ENCODE measurements at regions not wholly inside any gene's neighbourhood (a gene's known extent, or its start where the extent isn't known, plus 50 kb on each side); places are given as distances from the start of the nearest gene placed in this dataset.

GRCh38 chr6:208364-208763 lies 83.9 kb upstream of the DUSP22 start:
- no peak for DNase-seq (ENCODE audit: extremely low read depth, low read depth)

GRCh38 chr6:208938-209337 lies 83.3 kb upstream of the DUSP22 start:
- no peak for DNase-seq (ENCODE audit: extremely low read depth, low read depth)

- no peak for DNase-seq (ENCODE audit: extremely low read depth, low read depth)
Measured at GRCh38 chr6:209432-210103, 82.7 kb upstream of the DUSP22 start.

GRCh38 chr6:210104-210456 lies 82.2 kb upstream of the DUSP22 start:
- DNase-seq (ENCODE audit: extremely low read depth, low read depth), result no peak

- DNase-seq (ENCODE audit: extremely low read depth, low read depth), result no peak
Measured at GRCh38 chr6:210778-211374, 81.4 kb upstream of the DUSP22 start.

- DNase-seq (ENCODE audit: extremely low read depth, low read depth), result no peak
Measured at GRCh38 chr6:211871-212497, 80.3 kb upstream of the DUSP22 start.

- no peak for DNase-seq (ENCODE audit: extremely low read depth, low read depth)
Measured at GRCh38 chr6:213284-213683, 79.0 kb upstream of the DUSP22 start.

GRCh38 chr6:214428-214827 lies 77.9 kb upstream of the DUSP22 start:
- DNase-seq (ENCODE audit: extremely low read depth, low read depth), result no peak

- no peak for DNase-seq (ENCODE audit: extremely low read depth, low read depth)
Measured at GRCh38 chr6:215335-216034, 76.8 kb upstream of the DUSP22 start.

- no peak for DNase-seq (ENCODE audit: extremely low read depth, low read depth)
Measured at GRCh38 chr6:217048-217659, 75.1 kb upstream of the DUSP22 start.

GRCh38 chr6:218153-219018 lies 73.9 kb upstream of the DUSP22 start:
- no peak for DNase-seq (ENCODE audit: extremely low read depth, low read depth)

- DNase-seq (ENCODE audit: extremely low read depth, low read depth), result no peak
Measured at GRCh38 chr6:219019-219570, 73.2 kb upstream of the DUSP22 start.

GRCh38 chr6:219641-220198 lies 72.6 kb upstream of the DUSP22 start:
- DNase-seq (ENCODE audit: extremely low read depth, low read depth), result no peak

- DNase-seq (ENCODE audit: extremely low read depth, low read depth), result no peak
Measured at GRCh38 chr6:220312-220711, 72.0 kb upstream of the DUSP22 start.

- DNase-seq (ENCODE audit: extremely low read depth, low read depth), result no peak
Measured at GRCh38 chr6:220721-221475, 71.4 kb upstream of the DUSP22 start.

- no peak for DNase-seq (ENCODE audit: extremely low read depth, low read depth)
Measured at GRCh38 chr6:221531-222349, 70.5 kb upstream of the DUSP22 start.

GRCh38 chr6:222468-222867 lies 69.8 kb upstream of the DUSP22 start:
- DNase-seq (ENCODE audit: extremely low read depth, low read depth), result no peak

- DNase-seq (ENCODE audit: extremely low read depth, low read depth), result no peak
Measured at GRCh38 chr6:223136-223535, 69.2 kb upstream of the DUSP22 start.

All from NCI-H460 (cell line).